Islet of Langerhans (tissue), 1 donor: ENCODE measurements at regions not wholly inside any gene's neighbourhood (a gene's known extent, or its start where the extent isn't known, plus 50 kb on each side); places are given as distances from the start of the nearest gene placed in this dataset.

Experiments used
- FAIRE-seq: peaks from one replicate; lab custom pipeline; 2011; peaks lifted over from hg19 to GRCh38; lab: Jason Lieb, UNC

DNA sequence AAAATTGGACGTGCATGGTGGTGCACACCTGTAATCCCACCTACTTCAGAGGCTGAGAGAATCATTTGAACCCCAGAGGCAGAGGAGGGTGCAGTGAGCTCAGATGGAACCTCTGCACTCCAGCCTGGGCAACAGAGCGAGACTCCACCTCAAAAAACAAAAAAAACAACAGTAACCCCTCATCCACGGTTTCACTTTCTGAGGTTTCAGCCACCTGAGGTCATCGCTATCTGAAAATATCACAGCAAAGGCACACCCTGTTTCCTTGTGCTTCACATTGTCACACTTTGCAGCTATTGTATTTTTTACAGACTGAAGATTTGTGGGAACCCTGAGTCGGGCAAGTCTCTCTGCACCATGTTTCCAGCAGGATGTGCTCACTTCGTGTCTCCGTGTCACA lies 54.1 kb upstream of the FOXQ1 start:
- FAIRE-seq: no peak

GRCh38 chr6:1256435-1257008 lies 55.4 kb upstream of the FOXQ1 start:
- FAIRE-seq: no peak

DNA sequence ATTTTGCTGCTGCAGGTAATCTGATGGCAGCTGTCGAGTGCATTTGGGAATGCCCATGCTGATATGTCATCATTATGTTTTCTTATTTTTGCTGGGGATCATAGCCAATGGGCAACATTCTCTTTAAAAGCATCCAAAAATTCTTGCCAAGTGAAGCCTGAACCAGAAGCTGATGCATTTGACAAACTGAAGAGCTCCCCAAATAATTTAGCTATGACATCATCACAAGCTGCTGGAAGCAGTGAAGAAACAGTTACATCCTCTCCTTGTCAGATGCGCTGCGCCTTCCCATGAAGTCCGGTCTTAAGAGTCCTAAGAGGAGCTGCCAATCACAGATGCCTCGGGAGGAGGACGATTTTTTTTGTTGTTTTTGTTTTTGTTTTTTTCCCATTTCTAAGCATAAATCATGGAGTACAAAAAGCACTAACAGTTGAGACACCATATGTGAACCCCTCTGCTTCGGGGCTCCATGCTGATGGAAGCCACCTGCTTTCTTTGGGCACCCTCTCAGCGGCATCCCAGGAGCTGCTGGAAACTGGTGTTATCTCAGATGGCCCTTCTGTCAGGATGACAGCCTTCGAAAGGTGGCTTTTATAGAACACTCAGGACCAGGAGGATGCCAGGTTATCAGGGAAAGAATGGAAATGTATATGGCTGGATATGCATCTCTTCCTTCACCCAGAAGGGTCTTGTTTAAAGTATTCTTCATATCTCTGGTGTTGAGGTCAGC lies 56.1 kb upstream of the FOXQ1 start:
- no peak for FAIRE-seq

- no peak for FAIRE-seq
Observed at GRCh38 chr6:1254326-1254725, 57.6 kb upstream of the FOXQ1 start.

DNA sequence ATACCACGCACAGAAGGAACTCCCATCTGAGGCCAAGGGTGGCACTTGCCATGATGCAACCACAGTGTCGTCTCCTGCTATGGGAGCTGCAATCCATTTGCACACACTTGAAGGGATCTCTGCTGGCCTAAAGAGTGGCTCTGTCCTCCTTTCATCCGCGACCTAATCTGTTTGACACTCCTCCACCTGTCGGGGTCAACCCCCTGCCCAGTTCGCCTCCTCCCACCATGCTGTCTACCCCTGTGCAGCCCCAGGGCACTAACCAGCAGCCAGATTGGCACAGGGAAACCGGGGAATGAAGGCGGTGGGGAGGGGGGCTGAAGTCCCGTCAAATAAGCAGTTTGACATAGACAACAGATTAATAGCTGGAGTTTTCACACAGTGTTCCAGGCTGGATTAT lies 58.1 kb upstream of the FOXQ1 start:
- FAIRE-seq: no peak

DNA sequence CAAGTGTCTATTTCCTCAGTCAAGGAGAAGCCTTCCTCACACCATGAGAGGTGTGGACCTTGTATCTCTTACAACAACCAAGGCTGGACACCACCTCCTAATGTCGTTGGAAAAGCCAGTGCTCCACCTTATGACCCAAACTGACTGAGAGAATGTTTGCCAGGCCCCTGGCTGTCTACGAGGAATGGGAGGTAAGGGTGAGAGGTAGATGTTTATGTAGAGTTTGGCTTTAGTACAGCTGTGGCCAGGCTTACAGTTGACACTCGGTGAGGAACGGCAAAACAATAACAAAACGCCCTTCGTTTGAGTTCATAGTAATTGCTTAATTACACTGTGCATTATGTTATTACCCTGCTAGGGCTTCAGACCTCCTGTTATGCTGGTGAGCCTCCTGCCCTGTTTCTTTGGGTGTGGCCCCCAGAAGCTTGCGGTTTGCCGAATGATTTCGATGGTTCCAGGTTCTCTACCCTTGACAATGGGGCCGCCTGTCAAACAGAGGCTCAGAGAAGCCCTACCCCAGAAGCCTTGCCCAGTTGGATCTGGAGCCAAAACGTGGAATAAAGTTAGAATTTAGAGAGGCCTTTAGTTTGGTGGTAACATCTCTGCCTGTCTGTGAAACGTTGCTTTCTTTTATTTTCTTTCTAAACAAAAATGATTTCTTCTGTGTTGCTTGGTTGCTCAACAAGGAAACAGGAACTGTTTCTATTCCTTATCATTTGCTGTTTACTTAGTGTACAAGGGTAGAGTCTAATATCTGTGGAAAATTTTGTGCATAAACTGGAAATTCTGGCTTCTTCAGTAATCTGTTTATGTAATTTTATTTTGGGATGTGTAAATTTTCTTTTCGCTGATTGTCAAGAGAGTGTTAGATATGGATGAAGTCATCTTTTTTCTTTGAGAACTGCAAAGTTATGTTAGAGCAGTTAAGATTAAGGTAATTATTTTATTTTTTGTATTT lies 60.4 kb upstream of the FOXQ1 start:
- no peak for FAIRE-seq

- no peak for FAIRE-seq
Observed at GRCh38 chr6:1250489-1251197, 61.3 kb upstream of the FOXQ1 start.

DNA sequence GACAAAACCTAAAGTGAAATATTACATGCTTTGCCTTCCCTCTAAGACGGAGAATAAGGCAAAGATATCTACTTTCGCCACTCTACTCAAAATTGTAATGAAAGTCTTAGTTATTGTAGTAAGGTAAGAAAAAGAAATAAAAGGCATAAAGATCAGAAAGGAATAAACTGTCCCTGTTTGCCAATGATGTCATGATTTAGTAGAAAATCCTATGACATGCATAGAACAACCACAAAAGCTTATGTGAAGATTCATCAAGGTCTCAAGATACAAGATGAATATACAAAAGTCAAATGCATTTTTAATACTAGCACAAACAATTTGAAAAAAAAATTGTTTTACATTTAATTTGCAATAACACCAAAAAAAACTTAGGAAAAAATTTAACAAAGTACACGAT lies 64.0 kb upstream of the FOXQ1 start:
- FAIRE-seq: no peak

DNA sequence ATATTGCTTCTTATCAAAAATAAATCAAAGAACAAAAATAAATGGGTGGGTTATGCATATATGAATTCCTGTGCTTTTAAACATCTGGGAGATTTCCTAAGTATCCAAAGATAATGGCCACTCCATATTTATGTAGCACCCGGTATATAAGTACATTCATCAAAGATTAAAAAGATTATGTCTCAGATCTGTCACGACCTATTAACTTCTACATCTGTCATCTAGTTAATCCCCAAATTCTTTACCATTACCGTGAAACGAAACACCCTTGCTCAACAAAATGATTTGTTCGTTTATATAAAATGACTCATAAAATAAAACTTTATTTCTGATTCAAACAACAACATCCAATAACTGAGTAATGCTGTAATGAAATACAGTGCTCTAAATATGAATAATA lies 64.8 kb upstream of the FOXQ1 start:
- FAIRE-seq: no peak

DNA sequence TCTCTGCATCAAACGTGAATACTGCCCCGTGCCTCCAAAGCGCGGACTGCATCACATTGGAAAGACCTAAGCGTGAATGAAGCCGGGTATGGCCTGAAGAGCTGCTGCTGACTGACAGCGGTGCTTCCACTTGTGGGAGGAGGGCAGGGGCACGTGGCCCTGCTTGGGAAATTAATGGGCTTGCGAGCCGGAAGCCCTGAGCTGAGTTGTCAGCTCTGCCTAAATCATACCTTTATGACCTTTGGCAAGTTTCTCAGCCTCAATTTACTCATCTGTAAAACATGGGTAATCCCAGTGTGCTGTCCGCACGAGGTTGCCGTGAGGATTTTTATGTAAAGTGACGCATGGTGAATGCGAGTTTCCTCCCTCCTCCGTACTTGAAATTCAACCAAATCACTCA lies 67.0 kb upstream of the FOXQ1 start:
- FAIRE-seq: no peak

- FAIRE-seq: no peak
Observed at GRCh38 chr6:1244278-1244677, 67.6 kb upstream of the FOXQ1 start.

GRCh38 chr6:1242446-1242845 lies 69.5 kb upstream of the FOXQ1 start:
- FAIRE-seq: no peak

DNA sequence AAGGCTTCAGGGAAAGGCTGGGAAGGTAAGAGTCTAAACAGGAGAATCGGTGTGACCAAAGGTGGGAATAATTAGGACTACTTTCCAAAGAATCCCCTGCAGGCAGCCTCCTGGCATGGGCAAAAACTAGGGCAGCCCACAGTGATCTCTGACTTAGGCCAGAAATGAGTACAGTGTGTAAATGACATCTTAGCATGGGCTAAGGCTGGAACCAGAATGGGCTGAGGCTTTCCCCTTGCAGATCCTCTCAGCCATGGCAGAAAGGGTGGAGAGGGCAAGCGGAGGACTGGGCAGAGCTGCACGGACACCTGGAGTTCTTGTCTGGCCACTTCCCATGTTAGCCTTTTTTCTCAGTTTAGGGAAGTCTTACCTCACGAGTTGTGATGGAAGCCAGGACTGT lies 69.9 kb upstream of the FOXQ1 start:
- FAIRE-seq: no peak

- FAIRE-seq: peak; percentile 21
Observed at GRCh38 chr6:1240766-1241318, 71.1 kb upstream of the FOXQ1 start.

DNA sequence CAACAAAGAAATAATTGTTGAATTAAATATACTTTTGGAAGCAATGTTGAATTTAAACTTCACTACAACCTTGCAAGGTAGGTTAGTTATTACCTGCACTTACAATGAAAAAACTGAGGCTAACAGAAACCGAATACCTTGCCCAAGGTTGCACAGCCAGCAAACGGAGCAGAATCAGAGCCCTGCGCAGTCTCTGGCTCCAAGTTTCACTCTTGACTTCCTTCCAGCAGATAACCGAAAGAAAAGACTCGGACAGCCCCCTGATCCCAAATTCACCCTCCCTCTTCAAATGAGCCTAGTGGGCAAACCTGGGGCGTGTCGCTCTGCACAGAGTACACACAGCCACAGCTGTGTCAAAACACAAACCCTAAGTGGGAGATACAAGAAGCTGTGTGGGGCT lies 72.1 kb upstream of the FOXQ1 start:
- no peak for FAIRE-seq

DNA sequence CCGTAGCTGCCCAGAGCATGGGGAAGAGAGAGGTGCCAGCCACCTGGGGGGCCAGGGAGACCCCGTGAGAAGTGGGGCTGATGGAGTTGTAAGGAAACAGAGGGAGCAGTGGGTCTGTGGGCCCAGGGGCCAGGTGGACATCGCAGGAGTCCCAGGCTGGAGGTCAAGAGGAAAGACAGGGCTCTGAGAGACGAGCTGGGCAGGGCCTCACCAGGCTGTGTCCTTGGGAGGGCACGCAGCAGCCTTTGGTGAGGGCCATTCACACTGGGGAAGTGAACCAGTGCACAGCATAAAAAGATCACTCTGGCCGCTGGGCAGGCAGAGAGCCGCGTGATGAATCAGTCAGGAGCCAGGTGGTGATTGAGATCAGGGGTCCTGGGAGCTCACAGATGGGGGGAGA lies 73.9 kb upstream of the FOXQ1 start:
- FAIRE-seq: no peak

GRCh38 chr6:1237636-1238035 lies 74.3 kb upstream of the FOXQ1 start:
- no peak for FAIRE-seq

DNA sequence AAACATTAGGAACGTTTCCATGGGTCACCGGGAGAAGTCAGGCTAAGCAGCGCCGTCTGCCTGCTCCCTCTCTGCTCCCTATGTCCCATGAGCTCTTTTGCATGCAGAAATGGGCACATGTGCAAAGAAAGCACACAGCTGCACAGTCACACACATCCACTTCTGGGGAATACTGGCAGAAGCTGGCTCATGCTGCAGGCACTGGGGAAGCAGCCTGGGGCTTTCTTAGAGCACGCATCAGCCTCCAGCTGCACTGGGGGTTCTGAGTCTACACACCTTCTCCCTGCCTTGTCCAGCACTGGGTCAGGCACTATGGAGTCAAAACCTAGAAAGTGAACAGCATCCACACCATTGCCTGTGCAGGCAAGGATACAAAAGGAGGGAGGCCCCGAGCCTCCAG lies 76.1 kb upstream of the FOXQ1 start:
- FAIRE-seq: no peak

GRCh38 chr6:1233924-1234323 lies 78.0 kb upstream of the FOXQ1 start:
- no peak for FAIRE-seq

- FAIRE-seq: no peak
Observed at GRCh38 chr6:1232578-1232977, 79.3 kb upstream of the FOXQ1 start.

DNA sequence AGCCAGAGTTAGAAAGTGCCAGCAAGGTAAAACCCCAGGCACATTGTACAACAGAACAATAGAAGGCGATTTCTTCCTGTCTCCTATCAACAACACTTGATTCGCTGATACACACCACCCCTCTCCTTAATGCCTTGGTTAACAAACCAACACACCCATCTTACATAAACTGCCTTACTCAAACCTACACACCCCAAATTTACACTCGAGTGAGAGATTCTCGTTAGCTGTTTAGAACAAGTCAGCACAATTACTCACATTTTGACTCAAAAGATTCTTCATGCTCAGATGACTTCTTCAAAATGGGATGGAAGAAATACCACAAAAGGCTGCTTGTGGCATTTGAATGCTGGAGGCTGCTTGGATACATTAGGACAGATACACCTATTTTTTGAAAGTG lies 80.0 kb upstream of the FOXQ1 start:
- FAIRE-seq: no peak
